ENCODE measurements at regions not wholly inside any gene's neighbourhood (a gene's known extent, or its start where the extent isn't known, plus 50 kb on each side); places are given as distances from the start of the nearest gene placed in this dataset.

DNA sequence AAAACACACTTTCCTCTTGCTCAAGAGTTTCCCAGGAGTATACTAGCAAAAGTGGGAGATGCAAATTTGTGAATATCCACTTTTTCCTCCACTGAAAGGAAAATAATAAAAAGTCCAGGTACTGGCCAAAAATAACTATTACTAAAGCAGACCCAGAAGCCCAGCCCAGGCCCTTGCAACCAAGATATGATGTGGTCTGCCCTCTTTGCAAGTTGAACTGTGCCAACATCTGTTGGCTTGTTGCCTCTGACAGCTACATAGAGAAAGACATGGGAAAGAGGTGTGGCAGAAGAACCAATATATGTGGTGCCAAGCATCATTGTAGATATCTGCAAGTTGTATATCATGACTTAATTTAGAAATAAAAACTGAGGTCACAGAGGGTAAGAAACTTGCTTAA, 78.4 kb upstream of the JAG1 start:
- TF ChIP-seq, protein P1, sequence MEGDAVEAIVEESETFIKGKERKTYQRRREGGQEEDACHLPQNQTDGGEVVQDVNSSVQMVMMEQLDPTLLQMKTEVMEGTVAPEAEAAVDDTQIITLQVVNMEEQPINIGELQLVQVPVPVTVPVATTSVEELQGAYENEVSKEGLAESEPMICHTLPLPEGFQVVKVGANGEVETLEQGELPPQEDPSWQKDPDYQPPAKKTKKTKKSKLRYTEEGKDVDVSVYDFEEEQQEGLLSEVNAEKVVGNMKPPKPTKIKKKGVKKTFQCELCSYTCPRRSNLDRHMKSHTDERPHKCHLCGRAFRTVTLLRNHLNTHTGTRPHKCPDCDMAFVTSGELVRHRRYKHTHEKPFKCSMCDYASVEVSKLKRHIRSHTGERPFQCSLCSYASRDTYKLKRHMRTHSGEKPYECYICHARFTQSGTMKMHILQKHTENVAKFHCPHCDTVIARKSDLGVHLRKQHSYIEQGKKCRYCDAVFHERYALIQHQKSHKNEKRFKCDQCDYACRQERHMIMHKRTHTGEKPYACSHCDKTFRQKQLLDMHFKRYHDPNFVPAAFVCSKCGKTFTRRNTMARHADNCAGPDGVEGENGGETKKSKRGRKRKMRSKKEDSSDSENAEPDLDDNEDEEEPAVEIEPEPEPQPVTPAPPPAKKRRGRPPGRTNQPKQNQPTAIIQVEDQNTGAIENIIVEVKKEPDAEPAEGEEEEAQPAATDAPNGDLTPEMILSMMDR (conservative IDR thresholded peaks at IDR 0.05; ENCODE audit: low read length): no peak
- TF ChIP-seq EZH2phosphoT487 (IDR thresholded peaks at IDR 0.05; ENCODE audit: borderline replicate concordance): no peak
